GM23338 (cell line): ENCODE measurements at regions not wholly inside any gene's neighbourhood (a gene's known extent, or its start where the extent isn't known, plus 50 kb on each side); places are given as distances from the start of the nearest gene placed in this dataset.

Experiments
- ATAC-seq: fragments of 200-7000 bp; cut with Tn5 transposase; 3 replicates; pipeline ENCODE4 v1.9.1; 2020
- DNase-seq: peaks from one replicate; pipeline ENCODE4 v3.0.0-alpha.2; 2015; ENCODE audit warnings: low spot score
- H2AFZ ChIP-seq: fragments of 200-600 bp; sonication (generic); 2 replicates; pipeline ENCODE4 v1.8.0; 2016; ENCODE audit warnings: antibody characterized with exemption, mild to moderate bottlenecking, moderate library complexity
- H3F3A ChIP-seq: fragments of 200-600 bp; sonication (generic); replicated peaks from 2 replicates; pipeline ENCODE4 v1.8.0; 2017; ENCODE audit warnings: antibody characterized with exemption, mixed run types, low read depth
- H3K27ac ChIP-seq: fragments of 200-600 bp; sonication (generic); 2 replicates; pipeline ENCODE4 v1.6.1; 2016; ENCODE audit warnings: low read depth
- H3K27me3 ChIP-seq: fragments of 200-600 bp; sonication (generic); 2 replicates; pipeline ENCODE4 v1.8.0; 2016; ENCODE audit warnings: mild to moderate bottlenecking, mixed run types, moderate library complexity; ENCODE audit not compliant: insufficient read depth
- H3K36me3 ChIP-seq: fragments of 200-600 bp; sonication (generic); 2 replicates; pipeline ENCODE4 v1.8.0; 2016; ENCODE audit warnings: mild to moderate bottlenecking; ENCODE audit not compliant: insufficient read depth
- H3K4me1 ChIP-seq: fragments of 200-600 bp; sonication (generic); 2 replicates; pipeline ENCODE4 v1.8.0; 2016; ENCODE audit warnings: mild to moderate bottlenecking, moderate library complexity; ENCODE audit not compliant: insufficient read depth
- H3K4me2 ChIP-seq: fragments of 200-600 bp; sonication (generic); 2 replicates; pipeline ENCODE4 v1.7.1; 2017; ENCODE audit warnings: mixed run types
- H3K4me3 ChIP-seq: fragments of 200-600 bp; sonication (generic); 2 replicates; pipeline ENCODE4 v1.6.1; 2016; ENCODE audit warnings: mixed run types
- H3K79me2 ChIP-seq: fragments of 200-600 bp; sonication (generic); replicated peaks from 2 replicates; pipeline ENCODE4 v1.8.0; 2017; ENCODE audit warnings: mild to moderate bottlenecking; ENCODE audit not compliant: insufficient read depth
- H3K9me2 ChIP-seq: fragments of 200-600 bp; sonication (generic); 2 replicates; pipeline ENCODE4 v1.8.0; 2017; ENCODE audit not compliant: insufficient read depth
- H4K20me1 ChIP-seq: fragments of 200-600 bp; sonication (generic); replicated peaks from 2 replicates; pipeline ENCODE4 v1.8.0; 2017; ENCODE audit warnings: mild to moderate bottlenecking; ENCODE audit not compliant: insufficient read depth
- H3K27ac Mint-ChIP-seq: 2 replicates; pipeline ENCODE4 v1.8.0; 2020; ENCODE audit warnings: inconsistent platforms, mild to moderate bottlenecking, moderate library complexity, mixed read lengths
- H3K27me3 Mint-ChIP-seq: 3 replicates; pipeline ENCODE4 v1.8.0; 2022; ENCODE audit warnings: low read depth, mild to moderate bottlenecking, moderate library complexity, mixed read lengths, inconsistent platforms; ENCODE audit not compliant: insufficient read depth, poor library complexity
- H3K36me3 Mint-ChIP-seq: 3 replicates; pipeline ENCODE4 v1.8.0; 2021; ENCODE audit warnings: low read depth, mild to moderate bottlenecking, inconsistent platforms, moderate library complexity, mixed read lengths
- H3K4me1 Mint-ChIP-seq: 3 replicates; pipeline ENCODE4 v1.8.0; 2020; ENCODE audit warnings: mild to moderate bottlenecking, inconsistent platforms, mixed read lengths
- H3K4me3 Mint-ChIP-seq: 3 replicates; pipeline ENCODE4 v1.8.0; 2021; ENCODE audit warnings: moderate library complexity, mild to moderate bottlenecking, inconsistent platforms, mixed read lengths
- H3K9me3 Mint-ChIP-seq: 3 replicates; pipeline ENCODE4 v1.8.0; 2020; ENCODE audit warnings: moderate library complexity, mild to moderate bottlenecking, inconsistent platforms, mixed read lengths
- CREB1 ChIP-seq: fragments of 250-450 bp; sonication (Bioruptor Pico); IDR thresholded peaks from 2 replicates; pipeline ENCODE4 v1.5.0; 2020; ENCODE audit warnings: low read depth, mild to moderate bottlenecking, moderate library complexity
- CTCF ChIP-seq, 2 experiments: fragments of 200-600 bp in 1 of 2; sonication (generic) in 1 of 2; conservative IDR thresholded peaks; 2 replicates each; pipeline versions ENCODE4 v1.5.1 to v1.6.1; 2016 to 2017; ENCODE audit warnings: antibody characterized with exemption in 2 of 2, low read depth in 2 of 2, mild to moderate bottlenecking in 2 of 2, moderate library complexity in 1 of 2
- ETS1 ChIP-seq: IDR thresholded peaks from 2 replicates; pipeline ENCODE4 v1.6.1; 2016; ENCODE audit warnings: antibody characterized with exemption
- EZH2 ChIP-seq: fragments of 200-600 bp; sonication (generic); IDR thresholded peaks from one replicate; pipeline ENCODE4 v1.8.0; 2017; ENCODE audit warnings: antibody characterized with exemption, mild to moderate bottlenecking, low read depth; ENCODE audit not compliant: unreplicated experiment
- EZH2phosphoT487 ChIP-seq: fragments of 200-600 bp; sonication (generic); IDR thresholded peaks from one replicate; pipeline ENCODE4 v1.8.1; 2018; ENCODE audit warnings: antibody characterized with exemption; ENCODE audit not compliant: unreplicated experiment
- JUNB ChIP-seq: IDR thresholded peaks from one replicate; pipeline ENCODE4 v1.6.1; 2016; ENCODE audit warnings: antibody characterized with exemption; ENCODE audit not compliant: unreplicated experiment
- NANOG ChIP-seq: IDR thresholded peaks from 2 replicates; pipeline ENCODE4 v1.6.1; 2016; ENCODE audit warnings: antibody characterized with exemption, borderline replicate concordance
- POLR2AphosphoS5 ChIP-seq: IDR thresholded peaks from 2 replicates; pipeline ENCODE4 v1.6.1; 2016; ENCODE audit warnings: antibody characterized with exemption, low read depth
- REST ChIP-seq: IDR thresholded peaks from one replicate; pipeline ENCODE4 v1.6.1; 2018; ENCODE audit warnings: antibody characterized with exemption; ENCODE audit not compliant: unreplicated experiment
- STAT1 ChIP-seq: IDR thresholded peaks from one replicate; pipeline ENCODE4 v1.6.1; 2016; ENCODE audit warnings: antibody characterized with exemption; ENCODE audit not compliant: unreplicated experiment
- ZNF114 ChIP-seq: fragments of 250-450 bp; sonication (Bioruptor Pico); IDR thresholded peaks from 2 replicates; pipeline ENCODE4 v1.5.0; 2020; ENCODE audit warnings: mild to moderate bottlenecking, moderate library complexity
- ZNF331 ChIP-seq: fragments of 250-450 bp; sonication (Bioruptor Pico); IDR thresholded peaks from 2 replicates; pipeline ENCODE4 v1.5.0; 2020; ENCODE audit warnings: low read depth, mild to moderate bottlenecking, moderate library complexity
- ZNF462 ChIP-seq: fragments of 250-450 bp; sonication (Bioruptor Pico); IDR thresholded peaks from 2 replicates; pipeline ENCODE4 v1.5.0; 2020; ENCODE audit warnings: mild to moderate bottlenecking, moderate library complexity

GRCh38 chrX:121854614-121854911 lies 807.2 kb downstream of the GLUD2 start:
- H3K9me2 ChIP-seq: no peaks in the 10 kb centered on the region
- no peaks in the 10 kb centered on the region for H3F3A ChIP-seq
- H3K4me1 ChIP-seq: no peaks in the 10 kb centered on the region
- no peaks in the 10 kb centered on the region for H3K79me2 ChIP-seq
- H3K27ac Mint-ChIP-seq: no peak overlapping the region
- no peaks in the 10 kb centered on the region for H4K20me1 ChIP-seq
- no peak overlapping the region for H3K4me2 ChIP-seq
- H3K4me1 Mint-ChIP-seq: no peaks in the 10 kb centered on the region
- H3K27ac ChIP-seq: no peak overlapping the region
- no peaks in the 10 kb centered on the region for H3K36me3 Mint-ChIP-seq
- no peaks in the 10 kb centered on the region for H3K27me3 ChIP-seq
- TF ChIP-seq STAT1 (no peak), ETS1 (no peak), NANOG (no peak), CREB1 (no peak), CTCF (conservative IDR thresholded peaks at IDR 0.05; ENCODE audit: low read depth in 2 of 2) (no peak), REST (no peak), EZH2phosphoT487 (no peak), ZNF114 (CRISPR knock-in tag) (no peak), JUNB (no peak), ZNF462 (CRISPR knock-in tag) (no peak), EZH2 (no peak), POLR2AphosphoS5 (no peak), ZNF331 (CRISPR knock-in tag) (no peak)
- no peak overlapping the region for H3K4me3 ChIP-seq
- H3K9me3 Mint-ChIP-seq: no peaks in the 10 kb centered on the region
- no peak for ATAC-seq
- no peaks in the 10 kb centered on the region for H3K36me3 ChIP-seq
- DNase-seq: no peak
- H3K27me3 Mint-ChIP-seq: no peaks in the 10 kb centered on the region
- H2AFZ ChIP-seq: no peak overlapping the region
- no peak overlapping the region for H3K4me3 Mint-ChIP-seq
